22Rv1 (cell line): ENCODE measurements at regions not wholly inside any gene's neighbourhood (a gene's known extent, or its start where the extent isn't known, plus 50 kb on each side); places are given as distances from the start of the nearest gene placed in this dataset.

ENCODE experiments used
- H3K27ac ChIP-seq: fragments of 450-650 bp; 2 replicates; pipeline ENCODE4 v1.5.1; 2017
- CTCF ChIP-seq: fragments of 450-650 bp; IDR thresholded peaks from 2 replicates; pipeline ENCODE4 v1.5.1; 2017; ENCODE audit warnings: mild to moderate bottlenecking
- ZFX ChIP-seq: fragments of 450-650 bp; IDR thresholded peaks from 2 replicates; pipeline ENCODE4 v1.6.1; 2017; ENCODE audit warnings: antibody characterized with exemption, borderline replicate concordance

GRCh38 chr6:113607821-113608545 lies 249.2 kb upstream of the MARCKS start:
- no peak for TF ChIP-seq CTCF
- TF ChIP-seq ZFX: no peak
- H3K27ac ChIP-seq: no peak overlapping the region

GRCh38 chr6:113610377-113610988 lies 246.7 kb upstream of the MARCKS start:
- no peak for TF ChIP-seq ZFX
- H3K27ac ChIP-seq: no peak overlapping the region

GRCh38 chr6:113616701-113617274 lies 240.4 kb upstream of the MARCKS start:
- TF ChIP-seq ZFX (no peak), CTCF (no peak)

GRCh38 chr6:113619077-113619476 lies 238.1 kb upstream of the MARCKS start:
- peak overlapping the region; percentile 50 for H3K27ac ChIP-seq
- TF ChIP-seq ZFX: no peak
- no peak for TF ChIP-seq CTCF

More at GRCh38 chr6:113616701-113617274, 240.4 kb upstream of the MARCKS start:
- H3K27ac ChIP-seq: peak overlapping the region; percentile 58

- no peak for TF ChIP-seq ZFX
- no peak for TF ChIP-seq CTCF
- 0 out of 2 replicates have a peak overlapping the region, but pooled peaks have one; percentile 50 for H3K27ac ChIP-seq
Measured at GRCh38 chr6:113620386-113620785, 236.8 kb upstream of the MARCKS start.

- H3K27ac ChIP-seq: no peak overlapping the region
- TF ChIP-seq ZFX: no peak
Measured at GRCh38 chr6:113622254-113622653, 234.9 kb upstream of the MARCKS start.

DNA sequence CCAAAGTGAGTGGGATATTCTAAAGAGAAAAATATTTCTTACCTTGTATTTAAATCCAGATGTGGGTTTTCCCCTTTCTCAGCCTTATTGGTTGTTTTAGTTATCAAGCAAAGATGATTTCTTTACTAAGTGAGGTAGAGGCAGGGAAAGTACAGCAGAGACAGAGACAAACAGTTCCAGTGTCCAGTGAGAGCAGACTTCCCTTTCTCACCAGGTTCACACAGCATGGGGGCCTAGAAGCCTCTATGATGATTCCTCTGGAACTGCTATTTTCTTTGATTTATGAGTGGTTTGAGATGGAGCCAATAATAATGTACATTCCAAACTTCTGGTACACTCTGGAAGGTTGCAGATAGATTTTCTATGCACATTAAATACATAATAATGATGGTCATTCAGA lies 234.0 kb upstream of the MARCKS start:
- TF ChIP-seq CTCF (no peak), ZFX (no peak)
- H3K27ac ChIP-seq: no peak overlapping the region

DNA sequence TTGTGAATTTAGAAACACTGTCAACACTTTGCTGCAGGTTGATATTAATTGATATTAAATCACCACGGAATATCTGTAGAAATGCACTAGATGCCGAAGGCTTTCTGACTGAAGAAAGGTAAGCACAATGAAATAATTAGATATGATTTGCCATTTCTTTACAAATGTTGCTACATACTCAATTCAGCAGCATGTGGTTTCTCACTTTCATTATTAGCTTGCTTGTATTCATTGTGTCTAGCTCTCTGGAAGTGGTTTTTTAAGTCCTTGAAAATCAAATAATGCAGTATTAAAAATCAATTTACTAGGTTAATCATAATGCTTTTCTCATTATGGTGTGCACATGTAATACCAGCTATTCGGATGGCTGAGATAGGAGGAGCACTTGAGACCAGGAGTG lies 231.3 kb upstream of the MARCKS start:
- TF ChIP-seq ZFX (no peak), CTCF (no peak)
- H3K27ac ChIP-seq: no peak overlapping the region
